HCT116 (cell line): ENCODE measurements at regions not wholly inside any gene's neighbourhood (a gene's known extent, or its start where the extent isn't known, plus 50 kb on each side); places are given as distances from the start of the nearest gene placed in this dataset.

ENCODE experiments used
- ATAC-seq: fragments of 200-7000 bp; cut with Tn5 transposase; 2 replicates; pipeline ENCODE4 v1.9.1; 2020; ENCODE audit warnings: mild to moderate bottlenecking, moderate library complexity
- BruUV-seq: library from RNA; stranded (reverse); fragments of 400-500 nt; replicated peaks from 2 replicates; lab custom pipeline; 2021; lab: Mats Ljungman, UMichigan
- CTCF ChIA-PET: fragments of 300-600 bp; sonication (Branson Sonifier 250); formaldehyde crosslinking; loops from one replicate; lab custom pipeline; 2021; ENCODE audit warnings: antibody characterized with exemption; lab: Charles Lee
- POLR2A ChIA-PET: fragments of 300-600, 350-600 bp; sonication (Branson Sonifier 250); formaldehyde crosslinking; loops from one replicate; lab custom pipeline; 2021; ENCODE audit warnings: antibody characterized with exemption; lab: Charles Lee
- RAD21 ChIA-PET, 2 experiments: fragments of 300-600 bp; sonication (Branson Sonifier 250); formaldehyde crosslinking; loops; one replicate each; lab custom pipeline; 2023; ENCODE audit warnings: low total read pairs in 2 of 2; ENCODE audit not compliant: uncharacterized antibody in 2 of 2, unreplicated experiment in 2 of 2, low non-redundant PET in 1 of 2; lab: Charles Lee
- DNase-seq: peaks from one replicate; pipeline ENCODE4 v3.0.0-alpha.2; 2010; ENCODE audit warnings: low read depth, low spot score
- H2AFZ ChIP-seq: fragments of 200-600 bp; shearing (Covaris generic), sonication (generic); 2 replicates; pipeline ENCODE4 v1.6.1; 2017; ENCODE audit warnings: low read depth, mixed run types, mixed read lengths, antibody characterized with exemption, low read length; ENCODE audit not compliant: poor library complexity, severe bottlenecking
- H3K27ac ChIP-seq: 2 replicates; pipeline ENCODE4 v1.5.1; 2012; ENCODE audit warnings: low read depth, low read length
- H3K27me3 ChIP-seq: fragments of 200-600 bp; sonication (generic); 2 replicates; pipeline ENCODE4 v1.6.1; 2016; ENCODE audit warnings: mixed run types, low read length, mixed read lengths; ENCODE audit not compliant: insufficient read depth
- H3K36me3 ChIP-seq, 2 experiments: fragments of 200-500 bp in 1 of 2; fragments of 200-600 bp in 1 of 2; sonication (Bioruptor generic) in 1 of 2; sonication (generic) in 1 of 2; 2 replicates each; pipeline versions ENCODE4 v1.5.1 to v1.6.1; 2014 to 2016; ENCODE audit warnings: low read length in 2 of 2, inconsistent platforms in 1 of 2, mixed read lengths in 1 of 2, mixed run types in 1 of 2; ENCODE audit not compliant: insufficient read depth in 2 of 2, control insufficient read depth in 1 of 2
- H3K4me1 ChIP-seq, 2 experiments: fragments of 200-600 bp in 1 of 2; sonication (generic) in 1 of 2; 2 replicates each; pipeline versions ENCODE4 v1.5.1 to v1.6.1; 2012 to 2017; ENCODE audit warnings: low read length in 2 of 2, inconsistent platforms in 1 of 2, mild to moderate bottlenecking in 1 of 2, mixed read lengths in 1 of 2, mixed run types in 1 of 2, moderate library complexity in 1 of 2; ENCODE audit not compliant: insufficient read depth in 2 of 2, control insufficient read depth in 1 of 2
- H3K4me2 ChIP-seq: fragments of 200-600 bp; sonication (generic); 2 replicates; pipeline ENCODE4 v1.6.1; 2017; ENCODE audit warnings: mixed run types, low read length, mixed read lengths
- H3K4me3 ChIP-seq, 2 experiments: fragments of 200-600 bp in 1 of 2; sonication (generic) in 1 of 2; replicated peaks in 1 of 2; 2 replicates each; pipeline ENCODE4 v1.5.1; 2011 to 2016; ENCODE audit warnings: low read length in 2 of 2, control low read depth in 1 of 2, low read depth in 1 of 2, mild to moderate bottlenecking in 1 of 2, mixed read lengths in 1 of 2, mixed run types in 1 of 2
- H3K79me2 ChIP-seq: fragments of 200-600 bp; sonication (generic); 2 replicates; pipeline ENCODE4 v1.6.1; 2017; ENCODE audit warnings: mild to moderate bottlenecking, mixed run types, low read length, moderate library complexity, mixed read lengths; ENCODE audit not compliant: insufficient read depth
- H3K9ac ChIP-seq: fragments of 200-600 bp; sonication (generic); 2 replicates; pipeline ENCODE4 v1.6.1; 2016; ENCODE audit warnings: low read length, mixed read lengths
- H3K9me2 ChIP-seq: fragments of 200-600 bp; sonication (generic), shearing (Covaris generic); 2 replicates; pipeline ENCODE4 v1.6.1; 2017; ENCODE audit warnings: mixed run types, mild to moderate bottlenecking, moderate library complexity; ENCODE audit not compliant: insufficient read depth
- H3K9me3 ChIP-seq, 2 experiments: fragments of 200-500 bp in 1 of 2; fragments of 200-600 bp in 1 of 2; sonication (Bioruptor generic) in 1 of 2; sonication (generic) in 1 of 2; 2 replicates each; pipeline ENCODE4 v1.6.1; 2014 to 2017; ENCODE audit warnings: low read length in 2 of 2, mixed read lengths in 2 of 2, inconsistent platforms in 1 of 2, low read depth in 1 of 2, mild to moderate bottlenecking in 1 of 2, mixed run types in 1 of 2, moderate library complexity in 1 of 2; ENCODE audit not compliant: control insufficient read depth in 1 of 2, insufficient read depth in 1 of 2
- H4K20me1 ChIP-seq: fragments of 200-600 bp; sonication (generic), shearing (Covaris generic); 2 replicates; pipeline ENCODE4 v1.6.1; 2017; ENCODE audit warnings: mixed run types, mild to moderate bottlenecking, moderate library complexity; ENCODE audit not compliant: insufficient read depth
- CBX3 ChIP-seq: IDR thresholded peaks from 2 replicates; pipeline ENCODE4 v1.6.1; 2012; ENCODE audit warnings: low read depth
- CEBPB ChIP-seq: IDR thresholded peaks from 2 replicates; pipeline ENCODE4 v1.6.1; 2012; ENCODE audit warnings: low read depth
- EGR1 ChIP-seq: IDR thresholded peaks from 2 replicates; pipeline ENCODE4 v1.6.1; 2012; ENCODE audit warnings: low read depth
- FOSL1 ChIP-seq: IDR thresholded peaks from 2 replicates; pipeline ENCODE4 v1.6.1; 2012; ENCODE audit warnings: low read depth
- POLR2A ChIP-seq: IDR thresholded peaks from 2 replicates; pipeline ENCODE4 v1.7.0; 2011; ENCODE audit warnings: borderline replicate concordance; ENCODE audit not compliant: insufficient read depth, insufficient read length; ENCODE audit errors: extremely low read depth
- SP1 ChIP-seq: IDR thresholded peaks from 2 replicates; pipeline ENCODE4 v1.6.1; 2012; ENCODE audit warnings: low read depth
- TCF7L2 ChIP-seq: IDR thresholded peaks from 2 replicates; pipeline ENCODE4 v1.7.0; 2011; ENCODE audit warnings: borderline replicate concordance, inconsistent platforms; ENCODE audit not compliant: insufficient read depth, insufficient read length; ENCODE audit errors: extremely low read depth
- intact Hi-C: fragments of 100-400 bp; cut with micrococcal nuclease; formaldehyde crosslinking; loops from 2 replicates; pipeline ENCODE4 v1.10.0; 2022
- TF ChIP-seq, protein P1 (sequence below): IDR thresholded peaks from 2 replicates; pipeline ENCODE4 v1.6.1; 2012; ENCODE audit warnings: low read depth
- TF ChIP-seq, protein P2 (sequence below), 3 experiments: fragments of 200-600 bp in 1 of 3; sonication (generic) in 1 of 3; IDR thresholded peaks in 2 of 3; conservative IDR thresholded peaks in 1 of 3; 2 replicates each; pipeline ENCODE4 v1.5.1; 2012 to 2017; ENCODE audit warnings: low read depth in 2 of 3, low read length in 2 of 3, antibody characterized with exemption in 1 of 3, borderline replicate concordance in 1 of 3, control low read depth in 1 of 3, mild to moderate bottlenecking in 1 of 3, mixed read lengths in 1 of 3, mixed run types in 1 of 3, moderate library complexity in 1 of 3; ENCODE audit not compliant: insufficient read depth in 1 of 3
- TF ChIP-seq, protein P3 (sequence below): IDR thresholded peaks from 2 replicates; pipeline ENCODE4 v1.6.1; 2011; ENCODE audit warnings: mild to moderate bottlenecking, low read length, moderate library complexity; ENCODE audit not compliant: insufficient replicate concordance; ENCODE audit errors: extremely low read depth

DNA sequence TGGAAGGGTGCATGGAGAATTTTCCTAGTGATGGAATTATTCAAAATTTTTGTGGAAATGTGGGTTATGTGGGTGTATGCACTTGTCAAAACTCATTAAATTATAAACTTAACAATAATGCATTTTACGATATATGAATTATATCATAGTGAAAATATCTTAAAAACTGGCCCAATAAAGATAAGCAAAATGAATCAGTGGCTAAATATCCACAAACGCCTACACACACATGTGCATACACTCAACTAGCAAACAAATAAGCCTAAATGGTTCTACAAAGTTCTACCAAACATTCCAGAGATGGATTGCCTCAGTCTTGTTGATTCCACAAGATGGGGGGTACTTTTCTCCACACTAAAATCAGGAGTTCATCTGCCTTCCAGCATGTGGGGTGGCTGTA, 349.5 kb downstream of the TSHZ3 start:
- CTCF ChIA-PET, result no interaction called here
- peaks cover 19 to 30% of the 10 kb centered on the region in 2 experiments; a peak in 2 of 4 replicates for H3K9me3 ChIP-seq

DNA sequence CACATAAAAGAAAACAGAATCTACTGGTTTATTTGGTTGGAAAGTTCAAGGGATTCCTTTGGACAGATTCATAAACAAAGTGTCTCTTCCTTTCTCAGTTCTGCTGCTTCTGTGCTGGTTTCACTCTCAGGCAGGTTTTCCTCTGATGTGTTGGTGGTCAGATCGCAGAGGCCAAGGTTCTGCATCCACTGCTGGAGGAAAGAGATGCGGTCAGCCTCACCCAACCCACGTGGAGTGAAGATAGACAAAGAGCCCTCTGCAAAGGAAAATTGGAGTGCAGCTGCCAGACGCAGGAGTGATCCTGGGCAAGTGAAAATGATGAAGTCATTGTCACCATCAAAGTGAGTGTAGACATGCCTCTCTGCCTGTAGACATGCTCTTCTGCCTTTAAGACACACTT, 352.0 kb downstream of the TSHZ3 start:
- DNase-seq (no peak), ATAC-seq (no peak)
- intact Hi-C loops, result no loop called here
- Histone ChIP-seq H3K4me3 (no peak overlapping the region), H2AFZ (no peak overlapping the region), H3K36me3 (no peaks in the 10 kb centered on the region), H3K9ac (no peak overlapping the region), H4K20me1 (no peaks in the 10 kb centered on the region), H3K79me2 (no peaks in the 10 kb centered on the region), H3K9me2 (no peaks in the 10 kb centered on the region), H3K4me1 (no peaks in the 10 kb centered on the region), H3K4me2 (no peak overlapping the region), H3K9me3 (peaks cover 19 to 28% of the 10 kb centered on the region in 2 experiments; a peak in 2 of 4 replicates), H3K27ac (no peak overlapping the region)
- BruUV-seq, result no TSS peak
- POLR2A ChIA-PET, result no interaction called here
- no peak for TF ChIP-seq POLR2A
- TF ChIP-seq TCF7L2, result no peak
- TF ChIP-seq FOSL1, result no peak
- TF ChIP-seq, protein P1, sequence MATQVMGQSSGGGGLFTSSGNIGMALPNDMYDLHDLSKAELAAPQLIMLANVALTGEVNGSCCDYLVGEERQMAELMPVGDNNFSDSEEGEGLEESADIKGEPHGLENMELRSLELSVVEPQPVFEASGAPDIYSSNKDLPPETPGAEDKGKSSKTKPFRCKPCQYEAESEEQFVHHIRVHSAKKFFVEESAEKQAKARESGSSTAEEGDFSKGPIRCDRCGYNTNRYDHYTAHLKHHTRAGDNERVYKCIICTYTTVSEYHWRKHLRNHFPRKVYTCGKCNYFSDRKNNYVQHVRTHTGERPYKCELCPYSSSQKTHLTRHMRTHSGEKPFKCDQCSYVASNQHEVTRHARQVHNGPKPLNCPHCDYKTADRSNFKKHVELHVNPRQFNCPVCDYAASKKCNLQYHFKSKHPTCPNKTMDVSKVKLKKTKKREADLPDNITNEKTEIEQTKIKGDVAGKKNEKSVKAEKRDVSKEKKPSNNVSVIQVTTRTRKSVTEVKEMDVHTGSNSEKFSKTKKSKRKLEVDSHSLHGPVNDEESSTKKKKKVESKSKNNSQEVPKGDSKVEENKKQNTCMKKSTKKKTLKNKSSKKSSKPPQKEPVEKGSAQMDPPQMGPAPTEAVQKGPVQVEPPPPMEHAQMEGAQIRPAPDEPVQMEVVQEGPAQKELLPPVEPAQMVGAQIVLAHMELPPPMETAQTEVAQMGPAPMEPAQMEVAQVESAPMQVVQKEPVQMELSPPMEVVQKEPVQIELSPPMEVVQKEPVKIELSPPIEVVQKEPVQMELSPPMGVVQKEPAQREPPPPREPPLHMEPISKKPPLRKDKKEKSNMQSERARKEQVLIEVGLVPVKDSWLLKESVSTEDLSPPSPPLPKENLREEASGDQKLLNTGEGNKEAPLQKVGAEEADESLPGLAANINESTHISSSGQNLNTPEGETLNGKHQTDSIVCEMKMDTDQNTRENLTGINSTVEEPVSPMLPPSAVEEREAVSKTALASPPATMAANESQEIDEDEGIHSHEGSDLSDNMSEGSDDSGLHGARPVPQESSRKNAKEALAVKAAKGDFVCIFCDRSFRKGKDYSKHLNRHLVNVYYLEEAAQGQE, result no peak
- no peak for TF ChIP-seq SP1
- TF ChIP-seq CEBPB, result no peak
- TF ChIP-seq, protein P2, sequence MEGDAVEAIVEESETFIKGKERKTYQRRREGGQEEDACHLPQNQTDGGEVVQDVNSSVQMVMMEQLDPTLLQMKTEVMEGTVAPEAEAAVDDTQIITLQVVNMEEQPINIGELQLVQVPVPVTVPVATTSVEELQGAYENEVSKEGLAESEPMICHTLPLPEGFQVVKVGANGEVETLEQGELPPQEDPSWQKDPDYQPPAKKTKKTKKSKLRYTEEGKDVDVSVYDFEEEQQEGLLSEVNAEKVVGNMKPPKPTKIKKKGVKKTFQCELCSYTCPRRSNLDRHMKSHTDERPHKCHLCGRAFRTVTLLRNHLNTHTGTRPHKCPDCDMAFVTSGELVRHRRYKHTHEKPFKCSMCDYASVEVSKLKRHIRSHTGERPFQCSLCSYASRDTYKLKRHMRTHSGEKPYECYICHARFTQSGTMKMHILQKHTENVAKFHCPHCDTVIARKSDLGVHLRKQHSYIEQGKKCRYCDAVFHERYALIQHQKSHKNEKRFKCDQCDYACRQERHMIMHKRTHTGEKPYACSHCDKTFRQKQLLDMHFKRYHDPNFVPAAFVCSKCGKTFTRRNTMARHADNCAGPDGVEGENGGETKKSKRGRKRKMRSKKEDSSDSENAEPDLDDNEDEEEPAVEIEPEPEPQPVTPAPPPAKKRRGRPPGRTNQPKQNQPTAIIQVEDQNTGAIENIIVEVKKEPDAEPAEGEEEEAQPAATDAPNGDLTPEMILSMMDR (IDR thresholded peaks at IDR 0.05 in 2 of 3, conservative IDR thresholded peaks at IDR 0.05 in 1 of 3; ENCODE audit: borderline replicate concordance in 1 of 3, insufficient read depth in 1 of 3, low read depth in 2 of 3, low read length in 2 of 3), result no peak
- no peak for TF ChIP-seq CBX3
- TF ChIP-seq, protein P3, sequence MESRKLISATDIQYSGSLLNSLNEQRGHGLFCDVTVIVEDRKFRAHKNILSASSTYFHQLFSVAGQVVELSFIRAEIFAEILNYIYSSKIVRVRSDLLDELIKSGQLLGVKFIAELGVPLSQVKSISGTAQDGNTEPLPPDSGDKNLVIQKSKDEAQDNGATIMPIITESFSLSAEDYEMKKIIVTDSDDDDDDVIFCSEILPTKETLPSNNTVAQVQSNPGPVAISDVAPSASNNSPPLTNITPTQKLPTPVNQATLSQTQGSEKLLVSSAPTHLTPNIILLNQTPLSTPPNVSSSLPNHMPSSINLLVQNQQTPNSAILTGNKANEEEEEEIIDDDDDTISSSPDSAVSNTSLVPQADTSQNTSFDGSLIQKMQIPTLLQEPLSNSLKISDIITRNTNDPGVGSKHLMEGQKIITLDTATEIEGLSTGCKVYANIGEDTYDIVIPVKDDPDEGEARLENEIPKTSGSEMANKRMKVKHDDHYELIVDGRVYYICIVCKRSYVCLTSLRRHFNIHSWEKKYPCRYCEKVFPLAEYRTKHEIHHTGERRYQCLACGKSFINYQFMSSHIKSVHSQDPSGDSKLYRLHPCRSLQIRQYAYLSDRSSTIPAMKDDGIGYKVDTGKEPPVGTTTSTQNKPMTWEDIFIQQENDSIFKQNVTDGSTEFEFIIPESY, result no peak
- TF ChIP-seq, all 23 proteins: peak for 0
- no peaks in the 10 kb centered on the region for H3K27me3 ChIP-seq
- CTCF ChIA-PET, result no interaction called here
- RAD21 ChIA-PET, result no interaction called here

More for the DNA sequence above, 349.5 kb downstream of the TSHZ3 start:
- no peaks in the 10 kb centered on the region for H3K79me2 ChIP-seq
- no peaks in the 10 kb centered on the region for H3K27me3 ChIP-seq
- H3K4me1 ChIP-seq, result no peaks in the 10 kb centered on the region
- ChIA-PET POLR2A (no interaction called here), RAD21 (no interaction called here)
- no peak overlapping the region for H3K9ac ChIP-seq
- TF ChIP-seq EGR1 (no peak), FOSL1 (no peak)
- H3K36me3 ChIP-seq, result no peaks in the 10 kb centered on the region
- DNase-seq (no peak), ATAC-seq (no peak)
- H2AFZ ChIP-seq, result no peak overlapping the region
- BruUV-seq, result no TSS peak
- H3K4me3 ChIP-seq, result no peak overlapping the region
- H3K9me2 ChIP-seq, result no peaks in the 10 kb centered on the region
- intact Hi-C loops, result no loop called here
- no peak overlapping the region for H3K4me2 ChIP-seq
- no peak overlapping the region for H3K27ac ChIP-seq
- H4K20me1 ChIP-seq, result no peaks in the 10 kb centered on the region
